ENCODE measurements at regions not wholly inside any gene's neighbourhood (a gene's known extent, or its start where the extent isn't known, plus 50 kb on each side); places are given as distances from the start of the nearest gene placed in this dataset.
A peak's percentile ranks its signal among the peaks of the same experiment; 100 is the strongest.

DNA sequence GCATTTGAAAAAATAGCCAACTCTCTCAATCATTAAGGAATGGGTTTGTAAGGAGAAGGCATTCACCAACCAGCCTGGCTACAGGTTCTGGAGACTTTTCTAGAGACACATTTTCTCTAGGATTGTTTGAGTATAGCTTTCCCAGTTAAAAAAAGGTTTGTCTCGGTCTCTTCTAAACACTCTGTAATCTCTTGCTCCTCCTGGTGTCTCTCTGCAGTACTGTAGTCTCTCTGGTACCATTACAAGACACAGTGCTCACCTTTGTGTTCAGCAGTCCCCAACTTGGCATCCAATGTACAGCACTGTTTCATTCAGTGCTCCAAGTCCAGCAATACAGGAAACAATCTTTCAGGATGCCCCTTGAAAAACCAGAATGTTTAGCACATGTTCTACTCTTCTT lies 534.4 kb downstream of the ZNF385D start:
- TF ChIP-seq, protein P1, sequence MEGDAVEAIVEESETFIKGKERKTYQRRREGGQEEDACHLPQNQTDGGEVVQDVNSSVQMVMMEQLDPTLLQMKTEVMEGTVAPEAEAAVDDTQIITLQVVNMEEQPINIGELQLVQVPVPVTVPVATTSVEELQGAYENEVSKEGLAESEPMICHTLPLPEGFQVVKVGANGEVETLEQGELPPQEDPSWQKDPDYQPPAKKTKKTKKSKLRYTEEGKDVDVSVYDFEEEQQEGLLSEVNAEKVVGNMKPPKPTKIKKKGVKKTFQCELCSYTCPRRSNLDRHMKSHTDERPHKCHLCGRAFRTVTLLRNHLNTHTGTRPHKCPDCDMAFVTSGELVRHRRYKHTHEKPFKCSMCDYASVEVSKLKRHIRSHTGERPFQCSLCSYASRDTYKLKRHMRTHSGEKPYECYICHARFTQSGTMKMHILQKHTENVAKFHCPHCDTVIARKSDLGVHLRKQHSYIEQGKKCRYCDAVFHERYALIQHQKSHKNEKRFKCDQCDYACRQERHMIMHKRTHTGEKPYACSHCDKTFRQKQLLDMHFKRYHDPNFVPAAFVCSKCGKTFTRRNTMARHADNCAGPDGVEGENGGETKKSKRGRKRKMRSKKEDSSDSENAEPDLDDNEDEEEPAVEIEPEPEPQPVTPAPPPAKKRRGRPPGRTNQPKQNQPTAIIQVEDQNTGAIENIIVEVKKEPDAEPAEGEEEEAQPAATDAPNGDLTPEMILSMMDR (IDR thresholded peaks at IDR 0.05) = peak in 1 of 6 experiments; percentile 24
- TF ChIP-seq POLR2A (IDR thresholded peaks at IDR 0.05) = no peak

Measured in thyroid gland (tissue), 4 donors.